ENCODE measurements at regions not wholly inside any gene's neighbourhood (a gene's known extent, or its start where the extent isn't known, plus 50 kb on each side); places are given as distances from the start of the nearest gene placed in this dataset.
"Not testable (repeated sequence)": the region's sequence is repeated elsewhere in the genome, so short reads cannot be mapped to it uniquely, and the experiment has no call there.

DNA sequence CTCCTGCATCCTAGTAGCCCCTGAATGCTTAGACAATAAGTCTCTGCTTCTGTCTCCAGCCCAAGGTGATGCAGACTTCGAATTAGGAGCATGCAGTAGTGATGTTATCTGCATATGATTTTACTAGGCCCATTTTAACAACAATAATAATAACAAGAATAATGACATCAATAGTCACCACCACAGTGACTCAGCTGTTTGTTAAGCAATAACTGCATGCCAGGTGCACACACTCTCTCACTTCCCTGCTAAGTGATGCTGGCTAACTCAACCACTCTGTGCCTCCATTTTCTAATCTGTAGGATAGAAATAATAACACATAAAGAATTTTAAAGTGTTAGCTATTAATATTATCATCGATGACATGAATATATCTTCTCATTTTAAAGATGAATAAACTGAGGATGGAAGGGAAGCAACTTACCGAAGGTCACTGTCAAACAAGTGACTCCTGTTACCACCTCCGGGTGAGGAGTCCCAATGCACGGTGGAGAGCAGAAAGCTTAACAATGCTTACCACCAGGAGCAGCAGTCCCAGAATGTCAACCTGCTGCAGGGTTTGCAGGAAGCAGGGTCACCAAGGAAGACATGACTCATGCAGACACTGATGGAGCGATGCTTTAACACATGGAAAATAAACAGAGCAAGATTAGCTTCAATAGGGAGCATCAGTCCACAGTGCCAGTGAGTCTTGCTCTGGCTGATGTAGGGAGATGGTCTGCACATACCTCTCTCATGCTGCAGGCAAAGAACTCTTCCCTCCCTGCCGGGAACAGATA is 290.2 kb downstream of the SPATA17 start:
- DNase-seq (ENCODE audit: low read depth in 4 of 4, low spot score in 3 of 4): no peak

DNA sequence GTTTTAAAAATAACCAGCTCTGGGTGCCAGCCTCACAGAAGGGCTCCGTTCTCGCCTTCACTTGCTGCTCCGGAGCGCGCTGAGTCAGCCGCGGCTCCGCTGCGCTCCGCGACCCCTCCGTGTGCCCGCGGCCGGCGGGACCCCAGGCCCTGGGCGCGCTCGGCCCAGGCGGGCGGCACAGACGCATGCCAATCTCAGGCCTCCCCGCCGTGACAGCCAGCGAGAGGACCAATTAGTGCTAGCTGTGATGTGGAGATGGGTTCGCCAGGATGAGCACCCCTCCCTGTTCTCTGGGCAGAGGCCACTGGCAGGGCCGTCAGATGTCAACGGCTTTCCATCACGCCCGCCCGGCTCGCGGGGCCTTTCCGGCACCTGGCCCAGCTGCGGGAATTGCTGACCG is 293.8 kb downstream of the SPATA17 start:
- DNase-seq (ENCODE audit: low read depth in 4 of 4, low spot score in 3 of 4): no peak

DNA sequence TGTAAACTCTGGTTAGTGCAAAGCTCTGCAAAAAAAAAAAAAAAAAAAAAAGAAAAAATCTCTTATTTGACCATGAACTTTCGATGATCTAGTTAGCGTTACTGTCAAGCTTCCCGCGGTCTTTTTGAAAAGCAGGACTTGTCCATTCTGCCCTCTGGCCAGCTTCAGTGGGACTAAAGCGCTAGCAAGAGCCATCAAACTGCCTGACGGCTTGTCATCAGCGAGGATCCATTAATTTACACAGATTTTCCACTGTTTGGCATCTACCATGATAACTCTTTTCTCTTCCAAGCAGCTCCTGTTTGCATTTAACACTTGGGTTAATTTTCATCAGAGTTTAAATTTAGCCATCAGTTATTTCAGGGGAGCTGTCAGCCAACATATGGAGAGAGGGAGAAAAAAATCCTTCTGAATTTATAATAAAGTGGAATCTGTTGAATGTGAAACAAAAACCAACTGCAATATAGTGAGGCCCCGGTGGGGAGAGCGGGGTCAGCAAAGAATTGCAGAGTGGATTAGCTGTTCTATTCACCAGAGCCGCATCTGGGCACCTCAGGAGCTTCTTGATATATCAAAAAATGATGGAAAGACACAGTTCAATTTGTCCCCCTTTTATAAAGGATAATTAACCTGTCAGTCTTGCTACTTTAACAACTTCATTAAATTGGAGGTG is 298.2 kb downstream of the SPATA17 start:
- no peak for DNase-seq (ENCODE audit: low read depth in 4 of 4, low spot score in 3 of 4)

DNA sequence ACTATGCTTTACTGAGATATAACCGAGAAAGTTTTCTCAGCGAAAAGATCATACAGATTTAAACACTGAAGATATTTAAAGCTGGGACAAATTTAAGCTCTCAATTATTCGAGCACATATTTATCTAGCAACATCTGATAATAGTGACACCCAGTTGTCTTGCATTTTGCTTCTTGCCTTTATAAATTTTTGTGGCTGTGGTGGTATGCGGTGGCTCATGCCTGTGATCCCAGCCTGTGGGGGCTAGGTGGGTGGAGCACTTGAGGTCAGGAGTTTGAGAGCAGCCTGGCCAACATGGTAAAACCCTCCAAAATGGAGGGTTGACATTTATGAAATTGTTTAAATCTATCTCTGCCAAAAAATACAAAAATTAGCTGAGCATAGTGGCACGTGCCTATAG is 312.2 kb downstream of the SPATA17 start:
- DNase-seq (ENCODE audit: low read depth in 4 of 4, low spot score in 3 of 4): no peak

DNA sequence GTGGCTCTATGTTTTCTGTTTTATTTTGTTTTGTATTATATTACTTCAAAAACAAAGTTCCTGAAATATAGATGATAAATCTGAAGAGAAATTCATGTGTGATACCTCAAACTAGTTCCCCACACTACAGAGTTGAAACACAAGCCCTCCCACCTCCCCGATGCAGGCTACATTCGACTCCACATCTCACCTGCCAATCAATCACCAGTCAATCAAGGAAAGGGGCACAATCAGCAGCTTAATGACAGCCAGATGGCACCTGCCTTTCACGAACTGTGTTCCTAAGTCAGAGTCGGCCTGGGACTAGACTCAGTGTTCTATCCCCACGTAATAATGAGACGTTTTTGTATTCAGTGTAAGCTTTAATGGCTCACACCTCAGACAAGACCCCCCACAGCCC is 313.4 kb downstream of the SPATA17 start:
- no peak for DNase-seq (ENCODE audit: low read depth in 4 of 4, low spot score in 3 of 4)

DNA sequence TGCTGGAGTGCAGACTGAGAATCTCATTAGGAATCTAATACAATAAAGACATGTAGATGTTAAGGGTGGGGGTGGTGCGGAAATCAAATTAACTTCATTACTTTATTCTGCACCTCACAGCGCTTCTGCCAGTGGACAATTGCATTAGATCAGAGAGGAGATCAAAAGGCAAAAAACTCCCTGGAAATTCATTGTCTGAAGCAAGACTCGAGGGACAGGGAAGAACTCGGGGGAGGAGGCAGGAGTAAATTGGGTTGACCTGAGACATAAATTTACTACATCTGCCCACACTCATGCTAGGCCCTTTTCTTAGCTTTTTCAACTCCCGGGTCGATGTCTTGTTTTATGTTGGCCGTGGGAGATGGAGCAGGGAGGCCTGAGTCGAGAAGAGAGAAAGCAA is 315.4 kb downstream of the SPATA17 start:
- DNase-seq (ENCODE audit: low read depth in 4 of 4, low spot score in 3 of 4): peak in 3 of 4 donors; percentile 25 to 44 (median 29)

DNA sequence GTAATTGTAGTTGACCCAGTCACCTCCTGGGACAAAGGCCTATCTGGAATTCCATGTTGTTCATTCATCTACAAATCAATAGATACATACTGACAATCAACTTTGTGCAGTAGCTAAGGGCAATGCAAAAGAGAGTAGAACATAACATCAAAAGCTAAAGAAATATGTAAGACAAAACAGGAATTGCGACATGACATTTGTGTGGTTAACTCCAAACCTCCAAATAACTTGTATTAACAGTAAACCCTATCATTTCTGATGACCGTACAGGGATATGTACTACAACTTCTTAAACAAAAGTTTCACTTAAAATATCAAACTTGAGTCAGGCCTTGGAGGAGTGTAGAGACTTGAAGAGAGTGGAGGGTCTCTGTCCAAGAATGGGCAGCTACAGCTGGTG is 317.6 kb downstream of the SPATA17 start:
- no peak for DNase-seq (ENCODE audit: low read depth in 4 of 4, low spot score in 3 of 4)

DNA sequence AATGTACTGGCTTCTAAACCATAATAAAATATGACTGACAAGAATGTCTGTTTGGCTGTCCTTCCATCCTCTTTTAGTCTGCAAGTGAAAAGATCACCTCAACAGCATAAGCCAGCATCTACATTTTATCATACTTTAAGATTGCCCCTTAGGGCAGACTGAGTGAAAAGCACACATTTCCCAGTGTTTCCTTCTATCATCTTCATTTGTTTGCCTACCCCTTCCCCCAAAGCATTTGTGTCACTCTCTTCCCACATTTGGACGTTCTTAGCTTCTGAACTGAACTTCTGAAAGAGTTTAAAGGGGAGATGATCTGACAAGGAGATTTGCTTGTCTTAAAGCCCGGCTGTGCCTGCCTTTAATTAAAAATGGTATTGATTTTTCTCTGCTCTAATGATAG is 322.2 kb downstream of the SPATA17 start:
- DNase-seq (ENCODE audit: low read depth in 4 of 4, low spot score in 3 of 4): no peak

DNA sequence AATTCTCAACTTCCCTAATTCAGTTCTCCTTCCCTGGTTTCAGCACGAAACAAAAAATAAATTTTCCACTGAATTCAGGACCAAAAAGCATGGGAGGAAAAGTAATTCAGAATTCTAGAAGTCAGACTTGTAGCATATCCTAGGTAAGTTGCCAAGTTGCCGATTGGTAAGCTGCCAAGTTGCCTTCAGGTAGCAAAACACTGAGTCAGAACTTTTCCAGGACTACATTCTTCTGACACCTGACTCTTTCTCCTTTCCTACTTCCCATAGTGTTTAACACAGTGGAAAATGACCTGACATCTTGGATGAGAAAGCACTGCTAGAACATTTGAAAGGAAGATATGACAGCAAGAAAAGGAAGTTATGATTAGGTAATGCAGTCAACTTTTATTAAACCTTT is 322.8 kb downstream of the SPATA17 start:
- no peak for DNase-seq (ENCODE audit: low read depth in 4 of 4, low spot score in 3 of 4)

DNA sequence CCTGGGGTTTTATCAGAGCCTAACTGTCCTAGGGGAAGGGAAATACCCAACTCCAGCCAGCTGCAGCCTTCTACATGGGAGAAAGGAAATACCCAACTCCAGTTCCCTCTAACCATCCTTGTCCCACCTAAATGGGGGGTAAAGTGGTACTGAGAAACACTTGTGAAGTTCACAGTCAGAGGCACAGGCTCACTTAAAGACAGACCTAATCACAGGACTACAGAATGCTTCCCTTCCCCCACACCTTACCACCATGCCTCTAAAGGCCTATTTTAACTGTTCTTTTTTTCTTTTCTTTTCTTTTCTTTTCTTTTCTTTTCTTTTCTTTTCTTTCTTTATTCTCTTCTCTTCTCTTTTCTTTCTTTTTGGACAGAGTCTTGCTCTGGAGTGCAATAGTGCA is 324.6 kb downstream of the SPATA17 start:
- no peak for DNase-seq (ENCODE audit: low read depth in 4 of 4, low spot score in 3 of 4)

DNA sequence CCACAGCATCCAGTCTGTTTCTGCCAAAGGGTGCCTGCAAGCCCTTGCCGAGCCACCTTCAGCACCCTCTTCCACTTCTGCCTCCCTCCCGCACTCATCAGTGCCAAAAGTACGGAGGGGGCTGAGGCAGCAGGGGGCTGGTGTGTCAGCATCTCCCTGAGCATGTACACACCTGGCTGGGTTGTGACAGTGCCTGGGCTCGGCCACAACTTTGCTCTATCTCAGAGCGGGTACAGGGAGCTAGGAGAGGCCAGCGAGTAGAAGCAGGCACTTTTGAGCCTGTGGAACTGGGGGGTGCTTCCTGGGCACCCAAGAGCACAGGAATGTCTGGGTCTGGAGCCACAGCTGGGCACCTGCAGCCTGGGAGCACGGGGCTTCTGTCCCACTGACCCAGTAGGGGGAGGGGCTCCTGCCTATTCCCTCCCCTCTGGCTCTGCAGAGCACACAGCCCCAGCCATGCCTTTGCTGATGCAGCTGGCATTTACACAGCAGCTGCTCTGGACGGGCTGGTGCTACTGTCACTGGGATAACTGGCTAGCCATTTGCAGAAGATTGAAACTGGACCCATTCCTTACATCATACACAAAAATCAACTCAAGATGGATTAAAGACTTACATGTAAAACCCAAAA is 319.8 kb upstream of the RRP15 start:
- DNase-seq (ENCODE audit: low read depth in 4 of 4, low spot score in 3 of 4): no peak

DNA sequence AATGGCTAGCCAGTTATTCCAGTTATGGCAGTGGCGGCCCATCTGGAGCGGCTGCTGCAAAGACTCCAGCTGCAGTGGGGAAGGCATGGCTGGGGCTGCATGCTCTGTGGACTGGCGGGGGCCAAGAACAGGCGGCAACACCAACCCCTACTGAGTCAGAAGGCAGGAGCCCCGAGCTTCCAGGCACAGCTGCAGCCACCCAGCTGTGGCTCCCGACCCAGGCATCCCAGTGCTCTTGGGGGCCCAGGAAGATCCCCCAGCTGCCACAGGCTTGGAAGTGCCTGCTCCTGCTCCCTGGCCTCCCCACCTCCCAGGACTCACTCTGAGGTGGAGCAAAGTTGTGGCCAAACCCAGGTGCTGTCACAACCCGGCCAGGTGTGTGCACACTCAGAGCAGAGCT is 317.0 kb upstream of the RRP15 start:
- no peak for DNase-seq (ENCODE audit: low read depth in 4 of 4, low spot score in 3 of 4)

DNA sequence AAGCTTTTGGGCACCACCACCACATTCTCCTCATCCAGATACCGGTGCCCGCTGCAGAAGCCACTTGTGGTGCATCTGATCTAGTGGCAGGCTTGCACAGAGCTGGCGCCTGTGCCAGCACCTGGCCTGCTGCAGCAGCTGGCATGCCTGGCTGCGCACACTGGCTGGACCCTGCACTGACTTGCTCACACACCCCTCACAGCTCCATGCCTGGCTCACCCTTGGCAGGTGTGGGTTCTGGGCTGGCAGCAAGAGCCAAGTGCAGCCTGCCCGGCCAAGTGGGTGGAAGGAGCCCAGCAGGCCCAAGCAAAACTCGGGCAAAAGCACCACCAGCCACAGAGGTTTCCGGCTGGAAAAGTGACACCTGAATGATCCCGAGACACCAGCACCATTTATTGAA is 315.7 kb upstream of the RRP15 start:
- DNase-seq (ENCODE audit: low read depth in 4 of 4, low spot score in 3 of 4): no peak

DNA sequence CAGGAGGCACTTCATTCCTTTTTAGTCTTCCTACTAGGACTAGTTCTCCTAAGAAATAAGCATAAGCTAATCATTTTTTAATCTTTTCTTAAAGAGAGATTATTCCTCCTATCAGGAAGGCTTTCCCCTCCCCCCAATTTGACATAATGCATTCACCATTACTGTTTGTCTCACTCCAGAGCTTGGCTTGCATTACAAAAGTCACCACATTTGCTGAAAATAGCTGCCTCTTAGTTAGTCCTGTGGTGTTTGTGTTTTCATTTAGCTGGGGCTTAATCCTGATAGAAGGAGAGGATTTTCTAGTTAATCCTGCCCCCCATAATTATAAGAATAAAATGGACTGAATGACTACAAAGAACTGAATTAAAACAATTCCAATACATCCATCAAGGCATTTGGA is 307.1 kb upstream of the RRP15 start:
- DNase-seq (ENCODE audit: low read depth in 4 of 4, low spot score in 3 of 4): no peak

DNA sequence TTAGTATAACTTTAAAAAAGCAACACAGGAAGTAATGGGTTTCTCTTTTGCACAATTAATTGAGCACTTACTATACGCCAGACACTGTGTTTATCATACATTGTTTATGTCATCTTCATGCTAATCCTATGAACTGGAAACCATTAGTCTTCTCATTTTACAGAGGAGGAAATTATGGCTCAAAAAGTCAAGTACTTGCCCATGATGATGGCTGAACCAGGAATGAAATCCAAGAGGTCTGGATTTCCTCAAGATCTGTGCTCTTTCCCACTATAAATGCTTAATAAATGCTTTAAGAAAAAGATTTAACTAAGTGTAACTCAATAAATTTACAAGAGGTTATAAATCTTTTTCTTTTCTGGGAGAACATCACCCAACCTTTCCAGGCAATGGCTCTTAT is 303.7 kb upstream of the RRP15 start:
- DNase-seq (ENCODE audit: low read depth in 4 of 4, low spot score in 3 of 4): no peak

DNA sequence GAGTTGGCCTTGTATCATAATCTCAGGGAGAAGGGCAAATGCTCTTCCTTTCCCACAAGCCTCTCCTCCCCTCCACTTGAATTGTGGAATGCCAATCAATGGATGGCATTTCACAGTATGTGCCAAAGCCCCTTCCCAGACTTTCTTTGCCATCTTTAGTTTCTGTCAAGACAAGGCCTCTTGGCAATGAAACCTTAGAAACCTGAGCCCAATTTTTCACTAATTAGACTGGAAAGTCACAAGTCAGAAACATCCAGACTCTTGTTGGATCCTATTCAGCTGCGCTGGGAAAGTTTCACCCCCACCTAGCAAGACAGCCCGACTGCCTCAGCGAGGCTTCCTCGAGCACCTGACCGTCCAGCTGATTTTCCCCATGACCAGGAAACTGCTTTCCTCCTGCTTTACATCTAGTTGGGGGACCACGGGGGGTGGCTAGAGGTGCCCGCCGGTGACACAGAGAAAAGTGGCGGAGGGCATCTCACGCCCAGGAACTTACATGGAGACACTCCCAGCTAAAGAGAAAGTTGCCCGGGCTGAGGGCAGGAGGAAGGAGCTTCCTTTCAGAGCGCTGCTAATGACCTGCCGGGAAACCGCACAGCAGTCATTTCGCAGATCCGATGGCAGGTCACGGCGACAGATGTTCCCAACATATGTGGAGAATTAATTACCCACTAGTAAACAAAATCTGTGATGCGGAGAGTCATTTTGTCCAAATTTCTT is 302.6 kb upstream of the RRP15 start:
- no peak for DNase-seq (ENCODE audit: low read depth in 4 of 4, low spot score in 3 of 4)

DNA sequence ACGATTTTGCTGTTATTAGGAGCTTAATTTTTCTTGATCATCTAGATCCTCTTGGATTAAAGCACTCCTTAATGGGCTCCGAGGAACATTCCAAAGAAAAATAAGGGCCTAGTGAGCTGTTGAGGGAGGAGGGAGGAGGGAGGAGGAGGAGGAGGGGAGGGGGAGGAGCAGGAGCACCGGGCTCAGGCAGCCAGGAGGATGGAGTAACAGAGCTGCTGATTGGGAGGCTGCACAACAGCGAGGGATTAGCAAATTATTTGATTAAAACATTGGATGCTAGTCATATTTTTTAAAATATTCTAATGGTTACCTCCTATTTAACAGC is 302.1 kb upstream of the RRP15 start:
- no peak for DNase-seq (ENCODE audit: low read depth in 4 of 4, low spot score in 3 of 4)

DNA sequence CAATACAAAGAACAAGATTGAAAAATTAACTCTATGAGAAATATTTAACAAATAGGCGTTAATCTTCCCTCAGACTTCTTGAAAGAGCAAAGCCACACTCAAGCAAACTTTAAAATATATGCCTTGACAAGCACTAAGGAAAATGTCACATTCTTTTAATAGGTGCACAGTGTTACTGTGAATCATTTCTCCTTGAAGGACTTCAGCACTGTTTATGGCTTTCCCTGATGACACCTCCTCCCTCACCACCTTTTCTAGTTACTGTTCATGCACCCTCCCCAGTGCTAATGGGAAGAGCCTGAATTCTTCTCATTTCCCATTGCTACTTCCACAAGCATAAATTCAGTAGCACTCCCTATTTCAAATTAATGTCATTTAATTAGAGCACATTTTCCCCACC is 299.5 kb upstream of the RRP15 start:
- no peak for DNase-seq (ENCODE audit: low read depth in 4 of 4, low spot score in 3 of 4)

DNA sequence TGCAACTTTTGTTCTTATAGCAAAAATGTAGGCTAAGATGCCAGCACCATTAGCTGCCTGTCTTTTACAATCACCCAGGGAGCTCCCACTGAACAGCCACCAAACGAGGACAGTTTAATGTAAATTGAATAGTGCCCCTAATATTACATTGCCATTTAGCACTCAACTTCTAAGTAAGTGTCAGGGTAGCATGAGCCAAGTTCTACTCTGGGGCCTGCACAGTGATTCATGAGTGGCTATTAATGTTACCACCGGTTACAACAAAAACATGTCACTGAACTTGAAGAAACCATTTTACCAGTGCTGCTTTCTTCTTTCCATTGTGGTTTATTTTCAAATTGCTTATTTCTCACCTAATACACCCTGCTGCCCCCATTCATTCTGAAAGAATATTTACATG is 295.6 kb upstream of the RRP15 start:
- no peak for DNase-seq (ENCODE audit: low read depth in 4 of 4, low spot score in 3 of 4)

DNA sequence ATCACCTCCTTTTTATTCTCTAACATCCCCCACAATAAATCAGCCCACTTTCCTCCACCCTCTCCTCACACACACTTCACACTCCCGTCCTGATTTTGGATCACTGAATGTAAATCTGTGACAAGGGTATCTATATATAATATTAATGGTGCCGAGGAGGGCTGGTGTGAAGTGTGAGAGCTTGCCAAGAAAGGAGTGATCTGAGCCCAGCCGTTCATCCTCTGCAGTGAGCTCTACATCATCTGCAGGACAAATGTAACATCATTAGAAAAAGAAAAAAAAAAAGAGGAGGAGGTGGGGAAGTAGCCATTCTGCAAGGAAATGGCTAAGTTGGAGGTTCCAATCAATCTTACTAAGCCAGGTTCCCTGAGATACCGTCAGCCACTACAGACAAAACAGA is 291.7 kb upstream of the RRP15 start:
- DNase-seq (ENCODE audit: low read depth in 4 of 4, low spot score in 3 of 4): no peak

DNA sequence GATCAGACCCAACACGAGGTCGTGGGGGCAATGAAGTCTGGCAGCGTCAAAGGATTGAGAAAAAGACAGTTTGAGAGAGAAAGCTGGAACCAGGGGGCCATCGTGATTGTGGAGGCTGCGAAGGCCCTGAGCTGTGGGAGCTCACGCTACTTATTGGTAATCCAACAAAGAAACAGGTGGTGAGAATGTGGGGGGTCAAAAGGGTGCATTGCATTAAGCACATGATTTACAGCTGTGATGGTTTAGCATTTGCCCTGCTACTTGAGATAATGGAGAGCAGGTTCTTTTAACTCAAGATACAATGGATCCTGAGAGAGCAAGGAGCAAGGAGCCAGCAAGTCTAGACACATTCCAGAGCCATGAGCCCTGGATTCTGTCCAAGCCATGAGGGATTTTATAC is 276.8 kb upstream of the RRP15 start:
- DNase-seq (ENCODE audit: low read depth in 4 of 4, low spot score in 3 of 4): not testable (repeated sequence)

DNA sequence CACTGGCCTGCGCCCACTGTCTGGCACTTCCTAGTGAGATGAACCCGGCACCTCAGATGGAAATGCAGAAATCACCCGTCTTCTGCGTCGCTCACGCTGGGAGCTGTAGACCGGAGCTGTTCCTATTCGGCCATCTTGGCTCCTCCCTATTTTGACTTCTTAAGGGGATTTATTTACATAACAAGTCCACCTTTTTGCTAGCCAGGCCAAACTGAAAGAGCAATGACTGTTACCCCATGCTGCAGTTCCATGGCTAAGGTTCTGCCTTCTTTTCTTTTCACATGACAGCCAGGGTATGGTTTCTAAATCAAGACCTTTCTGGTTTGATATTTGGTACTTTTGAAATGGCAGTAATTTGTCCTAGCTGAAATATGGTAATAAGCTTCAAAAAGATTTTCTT is 270.0 kb upstream of the RRP15 start:
- DNase-seq (ENCODE audit: low read depth in 4 of 4, low spot score in 3 of 4): not testable (repeated sequence)

Data from left renal pelvis (tissue), 4 donors.